Activated CD8-positive, alpha-beta memory T cell treated with anti-CD3 and anti-CD28 coated beads for 36 hours (primary cell): ENCODE measurements at regions not wholly inside any gene's neighbourhood (a gene's known extent, or its start where the extent isn't known, plus 50 kb on each side); places are given as distances from the start of the nearest gene placed in this dataset.
"Not testable (repeated sequence)": the region's sequence is repeated elsewhere in the genome, so short reads cannot be mapped to it uniquely, and the experiment has no call there.

ENCODE experiments used
- CTCF ChIA-PET: fragments of 350-600 bp; sonication (Branson Sonifier 250); formaldehyde crosslinking; loops from one replicate; lab custom pipeline; 2021; ENCODE audit warnings: antibody characterized with exemption; lab: Charles Lee
- POLR2A ChIA-PET: fragments of 350-600 bp; sonication (Branson Sonifier 250); formaldehyde crosslinking; loops from one replicate; lab custom pipeline; 2021; ENCODE audit warnings: antibody characterized with exemption; lab: Charles Lee

DNA sequence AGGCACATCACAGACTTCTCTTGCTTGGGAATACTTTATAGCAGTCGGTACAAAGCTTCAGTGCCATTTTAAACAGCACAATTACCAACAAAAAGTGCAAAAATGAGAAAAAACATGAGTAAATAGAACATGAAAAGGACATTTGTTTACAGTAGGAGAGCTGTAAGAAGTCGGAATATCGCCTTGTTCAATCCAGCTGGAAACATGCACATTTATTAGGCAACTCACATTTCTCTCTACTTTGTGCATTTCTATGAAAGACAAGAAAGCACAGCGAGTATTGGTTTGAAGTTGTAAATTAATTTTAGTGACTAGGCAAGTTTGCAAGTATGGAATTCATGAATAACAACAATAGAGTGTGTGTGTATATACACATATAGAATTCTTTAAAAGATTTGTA, 484.7 kb downstream of the DACH1 start:
- CTCF ChIA-PET = no interaction called here
- POLR2A ChIA-PET = no interaction called here

- CTCF ChIA-PET = no interaction called here
- POLR2A ChIA-PET = no interaction called here
These were observed 486.8 kb downstream of the DACH1 start for GRCh38 chr13:71380191-71380590.

DNA sequence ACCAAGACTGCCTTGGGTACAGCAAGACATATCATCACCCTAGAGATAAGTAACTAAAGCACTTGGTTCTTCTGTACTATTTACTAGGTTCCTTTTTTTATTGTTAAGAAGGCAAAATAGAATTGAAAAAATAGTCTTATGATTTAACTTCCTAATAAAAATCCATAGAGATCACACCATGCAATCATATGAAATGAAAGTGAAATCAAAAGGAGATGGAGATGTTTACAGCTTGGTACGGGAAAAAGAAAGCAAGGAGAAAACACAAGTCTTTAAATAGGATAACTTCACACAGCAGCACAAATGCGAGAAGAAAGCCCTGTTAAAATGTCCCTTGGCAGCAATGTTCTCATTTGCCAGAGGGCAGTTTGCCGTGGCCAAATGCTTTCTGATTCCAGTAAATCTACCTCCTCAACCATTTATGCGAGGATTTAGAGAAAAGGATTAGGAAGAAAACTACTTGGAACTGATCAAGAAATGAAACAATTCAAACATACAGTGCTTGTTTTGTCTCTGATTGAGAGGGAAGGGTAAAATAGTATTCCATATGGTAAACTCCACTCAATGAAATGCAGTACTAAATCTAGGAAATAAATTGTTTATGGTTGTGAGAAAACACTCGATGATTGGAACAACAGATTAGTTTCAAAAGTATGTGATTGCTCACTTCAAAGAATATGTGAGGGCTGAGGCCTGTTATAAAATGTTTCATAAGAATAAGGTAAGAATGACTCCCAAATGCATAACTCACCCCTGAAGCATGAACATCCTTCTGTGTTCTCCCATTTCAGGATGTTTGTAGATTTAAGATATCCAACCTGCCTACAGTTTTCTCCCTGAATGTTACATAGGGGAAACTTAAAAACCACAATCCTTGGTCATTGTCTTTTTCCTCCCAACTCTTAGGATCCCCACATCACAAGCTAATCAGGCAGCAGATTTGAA, 487.8 kb downstream of the DACH1 start:
- POLR2A ChIA-PET = no interaction called here

GRCh38 chr13:71374471-71375049, 492.4 kb downstream of the DACH1 start:
- ChIA-PET POLR2A (no interaction called here), CTCF (no interaction called here)

More for the DNA sequence above, 487.8 kb downstream of the DACH1 start:
- CTCF ChIA-PET = no interaction called here

- ChIA-PET POLR2A (no interaction called here), CTCF (no interaction called here)
These were observed 498.7 kb downstream of the DACH1 start for GRCh38 chr13:71368336-71368735.

DNA sequence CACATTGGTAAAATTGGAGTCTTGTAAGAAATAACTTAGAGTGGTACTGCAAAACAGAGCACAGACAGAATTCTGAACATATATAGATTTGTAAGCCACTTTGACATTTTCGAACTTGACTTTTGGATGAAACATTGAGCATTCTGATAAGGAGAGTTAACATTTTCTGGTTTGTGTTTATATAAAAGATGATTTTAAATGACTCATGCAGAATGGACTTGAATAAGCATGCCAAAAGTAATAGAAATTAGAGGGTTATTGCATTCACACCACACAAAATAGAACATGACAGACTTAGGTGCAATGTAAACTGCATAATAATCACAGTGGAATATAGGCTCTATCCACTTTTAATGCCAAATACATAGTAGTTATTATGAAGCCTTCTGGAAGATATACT, 507.0 kb downstream of the DACH1 start:
- POLR2A ChIA-PET = no interaction called here
- CTCF ChIA-PET = no interaction called here

GRCh38 chr13:71359641-71360040, 507.4 kb downstream of the DACH1 start:
- CTCF ChIA-PET = no interaction called here

DNA sequence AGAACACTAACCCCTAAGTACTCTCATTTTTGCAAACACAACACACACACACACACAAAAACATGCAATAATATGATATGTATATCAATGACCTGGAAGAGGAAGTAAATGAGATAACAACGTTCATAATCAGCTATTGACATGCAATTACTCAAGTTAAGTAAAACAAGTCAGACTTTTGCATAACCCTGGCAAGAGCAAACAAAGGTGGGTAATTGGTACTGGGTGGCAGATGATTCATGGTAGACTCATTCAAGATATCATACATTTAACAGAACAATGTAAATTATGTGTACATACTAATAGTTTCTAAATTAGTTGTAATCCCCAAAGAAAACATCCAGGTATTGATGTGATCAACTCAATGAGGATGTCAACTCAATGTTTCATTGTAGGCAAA, 508.8 kb downstream of the DACH1 start:
- ChIA-PET POLR2A (no interaction called here), CTCF (no interaction called here)

More at GRCh38 chr13:71359641-71360040, 507.4 kb downstream of the DACH1 start:
- POLR2A ChIA-PET = no interaction called here

DNA sequence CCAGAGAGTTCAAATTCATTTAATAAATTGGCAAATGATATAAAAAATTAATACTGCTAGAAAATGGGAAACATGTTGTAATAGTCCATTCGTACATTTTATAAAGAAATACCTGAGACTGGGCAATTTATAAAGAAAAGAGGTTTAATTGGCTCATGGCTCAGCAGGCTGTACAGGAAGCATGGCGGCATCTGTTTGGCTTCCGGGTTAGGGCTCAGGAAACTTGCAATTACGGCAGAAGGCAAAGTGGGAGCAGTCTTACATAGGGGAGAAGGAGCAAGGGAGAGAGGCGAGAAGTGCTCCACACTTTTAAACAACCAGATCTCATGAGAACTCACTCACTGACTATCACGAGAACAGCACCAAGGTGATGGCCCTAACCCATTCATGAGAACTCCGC, 512.0 kb downstream of the DACH1 start:
- POLR2A ChIA-PET = no interaction called here
- CTCF ChIA-PET = no interaction called here

DNA sequence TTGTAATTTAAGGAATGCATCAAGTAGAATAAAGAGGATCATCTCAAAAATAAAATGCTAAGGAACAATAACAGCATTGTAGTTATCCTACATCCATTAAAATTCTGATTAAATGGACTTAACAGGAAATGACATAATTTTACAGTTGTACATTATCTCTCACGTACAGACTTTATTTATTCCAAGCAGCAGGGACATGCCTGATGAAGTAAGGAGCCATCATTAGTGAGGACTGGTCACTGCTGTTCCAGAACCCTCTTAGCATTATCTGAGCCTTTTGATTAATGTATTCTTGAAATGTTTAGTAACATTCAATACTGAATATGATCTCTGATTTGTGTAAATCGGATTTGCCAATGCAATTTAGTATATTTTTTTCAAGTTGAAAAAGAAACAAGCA, 516.1 kb downstream of the DACH1 start:
- CTCF ChIA-PET = no interaction called here
- POLR2A ChIA-PET = no interaction called here

- CTCF ChIA-PET, POLR2A ChIA-PET: not testable (repeated sequence)
These were observed 521.1 kb downstream of the DACH1 start for GRCh38 chr13:71345856-71346255.

- POLR2A ChIA-PET = no interaction called here
- CTCF ChIA-PET = no interaction called here
These were observed 527.3 kb downstream of the DACH1 start for GRCh38 chr13:71339736-71340135.

DNA sequence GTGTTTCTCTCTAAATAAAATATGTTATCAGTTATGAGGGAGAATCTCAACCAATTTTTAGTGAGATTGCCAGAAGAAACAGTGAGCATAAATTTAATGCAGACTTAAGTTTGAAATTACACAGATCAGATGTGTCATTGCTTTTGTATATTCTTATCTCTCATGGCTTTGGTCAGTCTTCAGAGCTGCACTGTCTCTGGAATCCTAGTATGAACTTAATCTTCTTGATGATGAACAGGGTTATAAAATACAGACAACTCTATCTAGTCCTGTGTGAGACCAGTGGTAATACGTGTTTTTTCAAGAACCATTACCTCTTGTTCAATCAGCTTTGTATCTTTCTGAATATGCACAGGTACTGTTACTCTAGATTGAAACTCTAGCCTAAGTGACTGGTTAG, 528.0 kb downstream of the DACH1 start:
- CTCF ChIA-PET = interaction anchor here (0.5 to 0.6 kb wide), 2 partner anchors 8 to 253 kb away, joined by 3 to 4 read pairs; no protein-coding TSS in a partner anchor
- POLR2A ChIA-PET = no interaction called here

DNA sequence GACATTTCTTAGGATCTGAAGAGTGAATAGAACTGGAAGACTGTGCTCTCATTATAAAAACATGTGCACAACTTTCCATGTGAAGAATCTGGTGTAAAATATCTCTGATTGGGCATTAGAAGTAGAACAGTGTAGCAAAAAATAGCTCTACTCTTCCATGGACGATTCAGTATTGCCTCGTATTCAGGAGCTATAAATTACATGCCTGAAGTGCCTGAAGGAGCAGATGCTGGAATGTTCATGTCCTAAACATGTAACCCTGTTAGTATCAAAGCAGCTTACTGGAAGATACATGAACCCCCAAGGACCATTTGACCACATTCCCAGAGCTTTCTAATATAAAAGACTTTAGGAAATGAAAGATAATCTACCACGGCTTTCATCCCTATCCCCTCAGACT, 528.9 kb downstream of the DACH1 start:
- CTCF ChIA-PET = no interaction called here

GRCh38 chr13:71327266-71327665, 539.7 kb downstream of the DACH1 start:
- CTCF ChIA-PET = no interaction called here

More for the DNA sequence above, 528.9 kb downstream of the DACH1 start:
- POLR2A ChIA-PET = no interaction called here

DNA sequence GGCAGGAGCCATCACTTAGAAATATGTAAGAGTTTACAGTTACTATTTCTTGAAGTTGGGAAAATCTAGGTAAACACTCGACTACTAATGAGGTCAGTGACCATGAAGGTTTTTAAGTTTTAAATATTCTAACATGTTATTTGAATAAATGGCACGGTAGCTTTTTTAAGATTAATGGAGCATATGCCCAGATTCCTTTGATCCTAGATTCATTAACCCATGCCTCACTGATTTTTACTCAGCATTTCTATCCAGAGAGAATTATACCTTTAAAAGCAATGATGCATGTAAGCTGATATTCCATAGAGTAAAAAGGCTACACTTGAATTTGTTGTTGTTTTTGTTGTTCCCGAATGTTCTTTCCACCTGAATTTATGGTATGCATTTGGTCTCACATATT, 541.4 kb downstream of the DACH1 start:
- ChIA-PET POLR2A (no interaction called here), CTCF (no interaction called here)

More at GRCh38 chr13:71327266-71327665, 539.7 kb downstream of the DACH1 start:
- POLR2A ChIA-PET = no interaction called here

- POLR2A ChIA-PET = no interaction called here
- CTCF ChIA-PET = no interaction called here
These were observed 543.7 kb downstream of the DACH1 start for GRCh38 chr13:71323266-71323665.

GRCh38 chr13:71320452-71320851, 546.6 kb downstream of the DACH1 start:
- POLR2A ChIA-PET = no interaction called here
- CTCF ChIA-PET = interaction anchor here (0.6 to 1.1 kb wide), 2 partner anchors 11 to 124 kb away, joined by 3 read pairs; no protein-coding TSS in a partner anchor

DNA sequence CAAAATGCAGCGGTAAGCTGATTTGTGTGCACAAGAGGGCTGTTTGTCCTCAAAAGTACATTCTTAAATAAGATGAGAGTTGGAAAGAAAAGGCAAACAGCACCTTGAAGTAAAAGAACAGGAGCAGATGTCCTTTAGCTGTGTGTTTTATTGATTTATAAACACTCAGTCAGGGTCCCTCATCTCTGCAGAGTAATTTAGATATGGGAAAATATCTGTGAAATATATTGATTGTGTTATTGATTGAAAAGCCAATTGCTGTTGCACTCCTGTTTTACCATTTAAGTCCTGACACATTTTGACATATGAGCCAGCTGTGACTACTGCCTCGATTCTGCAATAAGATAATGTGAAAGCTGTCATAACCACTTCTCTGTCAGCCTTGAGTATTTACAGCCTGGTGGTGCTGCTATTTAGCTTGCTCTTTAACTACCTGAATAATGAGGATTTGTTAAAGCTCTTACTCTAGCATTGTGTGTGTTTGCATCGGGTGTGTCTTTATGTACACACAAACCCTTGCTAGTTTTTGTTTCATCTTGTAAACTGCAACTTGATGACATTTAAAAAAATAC, 550.1 kb downstream of the DACH1 start:
- ChIA-PET CTCF (no interaction called here), POLR2A (no interaction called here)

GRCh38 chr13:71312923-71313322, 554.1 kb downstream of the DACH1 start:
- POLR2A ChIA-PET = no interaction called here
- CTCF ChIA-PET = no interaction called here
